Liver (tissue), 3 donors: ENCODE measurements at regions not wholly inside any gene's neighbourhood (a gene's known extent, or its start where the extent isn't known, plus 50 kb on each side); places are given as distances from the start of the nearest gene placed in this dataset.

Experiments
- GABPA ChIP-seq, 2 donors: IDR thresholded peaks in 1 of 2; conservative IDR thresholded peaks in 1 of 2; 2 replicates each; pipeline ENCODE4 v1.6.1; 2016; ENCODE audit warnings: antibody characterized with exemption in 2 of 2, mild to moderate bottlenecking in 1 of 2, moderate library complexity in 1 of 2
- MAX ChIP-seq: IDR thresholded peaks from 2 replicates; pipeline ENCODE4 v1.6.1; 2016; ENCODE audit warnings: antibody characterized with exemption
- REST ChIP-seq: IDR thresholded peaks from 2 replicates; pipeline ENCODE4 v1.6.1; 2016; ENCODE audit warnings: antibody characterized with exemption, mild to moderate bottlenecking
- TAF1 ChIP-seq: conservative IDR thresholded peaks from 2 replicates; pipeline ENCODE4 v1.6.1; 2016; ENCODE audit warnings: antibody characterized with exemption, mild to moderate bottlenecking
- TF ChIP-seq, protein P1 (sequence below): fragments of 150-350 bp; IDR thresholded peaks from 2 replicates; pipeline ENCODE4 v1.5.1; 2017; ENCODE audit warnings: improper control_type of control experiment, low read depth, low read length; ENCODE audit not compliant: missing input control
- donor health status: healthy.
- donor health status: healthy.

DNA sequence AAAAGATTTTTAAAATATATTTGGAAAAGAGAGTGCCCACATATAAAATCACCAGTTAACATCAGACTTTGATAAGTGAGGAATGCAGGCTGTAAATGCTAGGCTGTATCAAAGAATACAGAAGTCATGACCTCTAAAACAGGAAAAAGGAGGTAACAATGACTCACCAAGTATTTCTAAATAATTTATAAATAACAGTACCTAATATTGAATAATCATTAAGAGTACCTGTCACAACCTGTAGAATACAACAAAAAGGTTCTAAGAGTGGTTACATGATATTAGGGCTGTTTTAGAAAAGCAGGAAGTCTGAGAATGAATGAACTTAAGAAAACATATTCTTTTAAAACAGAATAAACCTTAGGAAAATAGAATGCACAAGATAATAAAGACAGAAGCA lies 173.1 kb upstream of the CST7 start:
- TF ChIP-seq TAF1 (no peak), REST (no peak), MAX (no peak), GABPA (IDR thresholded peaks at IDR 0.05 in 1 of 2, conservative IDR thresholded peaks at IDR 0.05 in 1 of 2) (no peak)
- TF ChIP-seq, protein P1, sequence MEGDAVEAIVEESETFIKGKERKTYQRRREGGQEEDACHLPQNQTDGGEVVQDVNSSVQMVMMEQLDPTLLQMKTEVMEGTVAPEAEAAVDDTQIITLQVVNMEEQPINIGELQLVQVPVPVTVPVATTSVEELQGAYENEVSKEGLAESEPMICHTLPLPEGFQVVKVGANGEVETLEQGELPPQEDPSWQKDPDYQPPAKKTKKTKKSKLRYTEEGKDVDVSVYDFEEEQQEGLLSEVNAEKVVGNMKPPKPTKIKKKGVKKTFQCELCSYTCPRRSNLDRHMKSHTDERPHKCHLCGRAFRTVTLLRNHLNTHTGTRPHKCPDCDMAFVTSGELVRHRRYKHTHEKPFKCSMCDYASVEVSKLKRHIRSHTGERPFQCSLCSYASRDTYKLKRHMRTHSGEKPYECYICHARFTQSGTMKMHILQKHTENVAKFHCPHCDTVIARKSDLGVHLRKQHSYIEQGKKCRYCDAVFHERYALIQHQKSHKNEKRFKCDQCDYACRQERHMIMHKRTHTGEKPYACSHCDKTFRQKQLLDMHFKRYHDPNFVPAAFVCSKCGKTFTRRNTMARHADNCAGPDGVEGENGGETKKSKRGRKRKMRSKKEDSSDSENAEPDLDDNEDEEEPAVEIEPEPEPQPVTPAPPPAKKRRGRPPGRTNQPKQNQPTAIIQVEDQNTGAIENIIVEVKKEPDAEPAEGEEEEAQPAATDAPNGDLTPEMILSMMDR, result no peak
